ENCODE measurements at regions not wholly inside any gene's neighbourhood (a gene's known extent, or its start where the extent isn't known, plus 50 kb on each side); places are given as distances from the start of the nearest gene placed in this dataset.

DNA sequence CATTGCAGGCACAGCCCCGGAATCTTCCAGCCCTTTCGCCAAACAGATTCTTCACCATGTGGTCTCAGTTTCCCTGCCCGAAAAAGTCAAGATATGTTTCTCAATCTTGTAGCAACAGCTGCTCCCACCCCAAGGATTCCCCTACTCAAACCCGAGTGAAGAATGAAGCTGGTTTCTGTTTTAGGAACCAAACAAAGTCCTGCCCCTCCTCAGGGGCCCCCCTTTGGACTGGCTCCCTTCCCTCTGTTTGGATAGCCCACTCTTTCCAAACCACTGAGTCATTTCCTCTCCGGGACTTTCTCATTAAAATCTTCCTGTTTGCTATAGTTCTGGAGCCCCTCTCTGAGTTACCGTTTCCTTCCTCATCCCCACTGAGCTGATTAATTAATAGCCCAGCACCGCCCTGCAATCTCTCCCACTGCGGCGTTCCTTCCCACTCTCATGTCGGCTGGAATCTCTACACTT is 100.9 kb downstream of the TSEN15 start:
- TF ChIP-seq POLR2A (IDR thresholded peaks at IDR 0.05), result no peak
- peak in 1 of 2 donors; percentile 13 for TF ChIP-seq POLR2AphosphoS5 (IDR thresholded peaks at IDR 0.05; ENCODE audit: insufficient read depth in 1 of 2, low read depth in 1 of 2)

All from vagina (tissue), 2 donors.